ENCODE measurements at regions not wholly inside any gene's neighbourhood (a gene's known extent, or its start where the extent isn't known, plus 50 kb on each side); places are given as distances from the start of the nearest gene placed in this dataset.
"Not testable (repeated sequence)": the region's sequence is repeated elsewhere in the genome, so short reads cannot be mapped to it uniquely, and the experiment has no call there.

GRCh38 chr2:228782281-228782680 is 488.8 kb downstream of the PID1 start:
- FAIRE-seq: no peak

- no peak for FAIRE-seq
These were observed 493.2 kb downstream of the PID1 start for GRCh38 chr2:228777855-228778355.

- no peak for FAIRE-seq
These were observed 496.5 kb downstream of the PID1 start for GRCh38 chr2:228774548-228774947.

GRCh38 chr2:228771774-228772173 is 499.3 kb downstream of the PID1 start:
- FAIRE-seq: no peak

- FAIRE-seq: no peak
These were observed 499.8 kb downstream of the PID1 start for GRCh38 chr2:228771315-228771714.

- FAIRE-seq: no peak
These were observed 502.3 kb downstream of the PID1 start for GRCh38 chr2:228768818-228769217.

- not testable (repeated sequence) for FAIRE-seq
These were observed 502.9 kb downstream of the PID1 start for GRCh38 chr2:228768141-228768540.

GRCh38 chr2:228767196-228767595 is 503.9 kb downstream of the PID1 start:
- no peak for FAIRE-seq

GRCh38 chr2:228763379-228763981 is 507.6 kb downstream of the PID1 start:
- FAIRE-seq: no peak

GRCh38 chr2:228762565-228762964 is 508.5 kb downstream of the PID1 start:
- no peak for FAIRE-seq

GRCh38 chr2:228755661-228756060 is 515.4 kb downstream of the PID1 start:
- not testable (repeated sequence) for FAIRE-seq

GRCh38 chr2:228747483-228747882 is 523.6 kb downstream of the PID1 start:
- FAIRE-seq: no peak

GRCh38 chr2:228738671-228739380 is 532.3 kb downstream of the PID1 start:
- no peak for FAIRE-seq

- FAIRE-seq: no peak
These were observed 535.4 kb downstream of the PID1 start for GRCh38 chr2:228735697-228736096.

GRCh38 chr2:228731517-228731916 is 539.6 kb downstream of the PID1 start:
- no peak for FAIRE-seq

- FAIRE-seq: no peak
These were observed 542.1 kb downstream of the PID1 start for GRCh38 chr2:228728961-228729360.

- no peak for FAIRE-seq
These were observed 543.5 kb upstream of the SPHKAP start for GRCh38 chr2:228725031-228725430.

- FAIRE-seq: no peak
These were observed 542.1 kb upstream of the SPHKAP start for GRCh38 chr2:228723599-228723998.

GRCh38 chr2:228722311-228722710 is 540.8 kb upstream of the SPHKAP start:
- FAIRE-seq: no peak

GRCh38 chr2:228720895-228721294 is 539.4 kb upstream of the SPHKAP start:
- FAIRE-seq: no peak

GRCh38 chr2:228709788-228710371 is 528.4 kb upstream of the SPHKAP start:
- no peak for FAIRE-seq

- FAIRE-seq: no peak
These were observed 526.4 kb upstream of the SPHKAP start for GRCh38 chr2:228707846-228708245.

GRCh38 chr2:228705318-228705717 is 523.8 kb upstream of the SPHKAP start:
- FAIRE-seq: no peak

GRCh38 chr2:228703152-228703551 is 521.7 kb upstream of the SPHKAP start:
- no peak for FAIRE-seq
